HG02623 (cell line): ENCODE measurements at regions not wholly inside any gene's neighbourhood (a gene's known extent, or its start where the extent isn't known, plus 50 kb on each side); places are given as distances from the start of the nearest gene placed in this dataset.

ENCODE experiments used
- ATAC-seq: cut with Tn5 transposase; IDR thresholded peaks from one replicate; pipeline ENCODE4 v1.9.1; 2021; ENCODE audit warnings: moderate library complexity; ENCODE audit not compliant: unreplicated experiment

DNA sequence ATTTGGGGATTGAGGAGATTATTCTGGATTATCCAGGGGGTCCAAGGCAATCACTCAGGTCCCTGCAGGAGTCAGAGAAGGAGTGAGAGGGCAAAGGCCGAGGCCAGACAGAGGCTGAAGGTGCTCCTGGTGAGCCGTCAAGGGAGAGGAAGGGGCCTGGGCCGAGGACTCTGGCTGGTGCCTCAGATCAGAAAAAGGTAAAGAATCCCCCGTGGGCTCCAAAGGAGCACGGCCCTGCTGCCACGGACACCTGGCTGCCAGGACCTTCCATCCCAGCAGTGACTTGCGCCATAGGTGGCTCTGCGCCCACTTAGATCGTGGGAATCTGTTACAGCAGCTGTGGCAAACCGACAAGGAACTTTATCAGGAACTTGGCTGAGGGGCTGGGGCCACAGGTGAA, 374.8 kb upstream of the MYT1L start:
- no peak for ATAC-seq

DNA sequence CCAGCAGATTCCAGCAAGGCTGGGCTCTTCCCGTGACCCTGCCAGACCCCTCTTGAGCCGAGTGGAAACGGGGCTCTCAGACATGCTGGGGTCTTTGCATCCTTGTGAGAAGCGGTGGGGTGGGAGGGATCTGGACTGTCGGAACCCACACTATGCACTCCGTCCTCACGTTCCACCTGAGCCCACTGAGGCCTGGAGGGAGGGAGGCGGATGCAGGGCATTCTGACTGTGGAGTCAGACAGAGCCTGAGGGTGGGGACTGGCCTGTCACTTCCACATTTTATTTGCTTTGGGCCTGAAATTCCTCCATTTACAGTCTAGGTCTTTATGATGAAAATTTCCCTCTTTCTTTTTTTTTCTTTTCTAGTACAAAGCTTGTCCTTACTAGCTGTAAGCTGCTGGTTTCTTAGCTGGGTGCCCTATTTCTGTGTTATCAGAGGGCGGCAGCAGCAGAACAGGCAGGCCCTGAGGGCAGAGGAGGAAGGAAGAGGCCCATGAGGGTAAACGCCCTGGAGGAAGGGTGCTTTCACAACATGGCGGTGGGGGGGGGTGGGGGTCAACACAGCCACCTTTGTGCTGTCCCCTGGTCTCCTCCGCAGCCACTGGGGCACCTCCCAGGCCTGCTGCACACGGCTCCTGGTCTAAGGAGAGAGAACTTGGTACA, 373.5 kb upstream of the MYT1L start:
- ATAC-seq, result no peak

DNA sequence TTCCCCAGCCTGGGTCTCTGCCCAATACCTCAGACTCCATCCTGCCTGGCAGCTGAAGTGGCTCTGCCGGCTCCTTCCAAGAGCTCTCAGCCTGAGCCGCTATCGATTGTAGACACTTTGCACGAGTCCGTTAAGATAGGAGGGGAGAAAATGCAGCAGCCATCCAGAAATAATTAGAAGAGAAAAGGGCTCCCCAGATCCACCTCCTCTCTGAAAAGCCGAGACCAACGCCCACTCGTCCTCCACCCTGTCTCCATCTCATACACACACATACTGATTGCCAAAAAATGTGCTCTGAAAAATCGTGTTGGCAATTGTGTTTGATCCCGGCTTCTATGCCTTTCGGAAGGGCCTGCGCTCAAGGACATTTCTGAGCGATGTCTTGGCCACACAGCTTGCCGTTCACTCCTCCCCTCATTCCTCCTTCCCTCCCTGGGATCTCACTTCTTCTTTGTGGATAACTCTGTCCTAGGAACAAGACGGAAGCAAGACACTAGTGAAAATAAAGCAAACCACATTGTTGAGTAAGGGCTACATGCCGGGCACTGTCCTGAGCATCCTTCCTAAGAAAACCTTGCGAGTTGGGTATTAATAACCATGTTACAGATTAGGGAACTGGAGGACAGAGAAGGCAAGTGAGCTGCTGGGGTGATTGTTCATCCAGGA, 372.8 kb upstream of the MYT1L start:
- ATAC-seq, result no peak

DNA sequence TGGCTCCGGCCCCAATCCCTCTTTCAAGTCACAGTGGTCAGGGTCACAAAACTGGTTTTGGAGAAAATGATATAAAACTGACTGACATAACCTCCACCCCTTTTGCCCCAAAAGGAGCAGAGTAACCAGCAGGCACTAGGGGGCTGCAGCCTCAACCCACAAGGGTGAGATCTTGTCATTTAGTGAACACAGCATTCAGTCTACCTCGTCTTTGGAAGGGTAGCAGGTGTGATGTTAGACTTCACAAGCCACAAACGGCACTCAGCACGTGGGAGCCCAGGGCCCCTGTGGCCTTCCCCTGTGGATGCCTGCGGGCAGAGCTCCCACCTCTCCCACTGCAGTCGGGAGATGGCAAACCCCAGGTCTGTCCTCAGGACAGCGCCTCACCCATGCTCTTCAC, 372.1 kb upstream of the MYT1L start:
- no peak for ATAC-seq

DNA sequence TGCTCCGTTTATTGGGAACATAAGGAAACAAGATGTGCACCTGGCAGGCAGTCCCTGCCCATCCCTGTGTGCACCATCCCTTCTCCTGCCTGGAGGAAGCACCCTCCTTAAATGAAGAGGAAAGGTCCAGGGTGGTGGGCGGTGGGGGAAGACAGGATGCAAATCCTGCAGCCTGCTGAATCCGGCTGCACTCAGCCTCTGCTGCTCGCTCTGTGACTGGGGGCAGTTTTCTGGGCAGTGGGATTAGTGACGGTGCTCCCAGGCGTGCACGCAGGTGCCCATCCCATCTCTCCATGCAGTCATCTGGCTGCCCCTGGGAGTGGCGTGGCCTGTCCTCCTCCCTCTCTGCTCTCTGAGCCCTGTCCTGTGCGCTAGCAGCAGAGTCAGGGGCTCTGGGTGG, 371.3 kb upstream of the MYT1L start:
- no peak for ATAC-seq

DNA sequence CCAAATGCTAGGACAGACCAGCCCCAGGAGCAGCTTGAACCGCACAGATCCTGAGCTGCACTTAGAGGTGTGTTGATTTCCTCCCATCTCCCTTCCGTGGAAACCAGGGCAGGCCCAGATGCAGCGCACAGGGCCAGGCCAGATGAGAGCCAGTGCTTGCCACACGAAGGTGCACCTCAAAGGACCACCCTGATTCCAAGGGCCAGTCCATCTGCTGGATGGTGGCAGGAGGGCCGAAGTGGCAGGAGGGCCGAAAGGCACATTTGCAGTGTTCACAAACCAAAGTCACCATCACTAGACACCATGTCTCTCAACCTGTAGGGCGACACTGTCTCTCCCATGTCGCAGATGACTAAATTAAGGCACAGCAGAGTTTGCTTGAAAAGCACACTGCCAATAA, 370.7 kb upstream of the MYT1L start:
- no peak for ATAC-seq

DNA sequence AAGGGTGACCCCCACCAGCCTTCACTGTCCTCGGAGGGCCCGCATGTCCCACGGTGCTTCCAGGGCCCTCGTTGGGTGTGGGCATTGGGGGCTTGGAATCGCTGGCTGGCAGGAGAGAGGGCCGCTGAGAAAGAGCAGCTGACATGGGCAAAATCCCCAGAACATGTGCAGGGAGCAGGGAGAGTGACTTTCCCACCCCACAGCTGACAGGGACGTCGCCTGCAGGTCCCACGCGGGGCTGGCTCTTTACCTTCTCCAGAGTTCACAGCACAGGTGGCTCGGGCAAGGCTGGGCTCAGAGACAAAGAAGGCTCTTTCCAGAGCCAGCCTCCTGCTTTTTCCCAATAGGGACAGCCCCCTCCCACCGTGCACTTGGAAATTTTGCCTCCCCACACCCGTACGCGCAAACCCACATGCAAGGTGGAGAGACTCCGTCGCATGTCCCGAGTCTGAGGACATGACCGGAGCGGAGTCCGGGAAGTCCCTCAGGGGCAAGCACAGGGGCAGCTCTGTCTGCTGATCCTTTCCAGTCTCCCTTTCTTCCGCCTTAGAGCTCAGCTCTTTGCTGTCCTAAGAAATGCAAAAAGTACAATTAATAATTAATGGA, 370.2 kb upstream of the MYT1L start:
- ATAC-seq, result no peak

DNA sequence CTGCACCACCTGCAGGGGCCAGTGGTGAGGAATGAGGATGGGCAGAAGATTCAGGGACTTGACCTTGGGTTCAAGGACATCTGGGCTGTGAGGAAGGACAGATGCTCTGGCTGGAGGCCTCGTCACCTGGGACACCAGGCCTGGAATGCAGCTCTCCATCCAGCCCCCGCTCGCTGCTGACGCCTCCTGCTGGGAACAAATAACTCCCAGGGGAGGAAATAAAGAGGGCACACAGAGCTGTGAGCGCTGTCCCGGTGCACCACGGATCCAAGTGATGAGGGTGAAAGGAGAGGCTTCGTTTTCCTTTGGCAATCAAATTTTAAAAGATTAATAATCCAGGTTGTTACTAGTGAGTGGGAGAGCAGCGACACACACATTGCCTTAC, 368.0 kb upstream of the MYT1L start:
- no peak for ATAC-seq

DNA sequence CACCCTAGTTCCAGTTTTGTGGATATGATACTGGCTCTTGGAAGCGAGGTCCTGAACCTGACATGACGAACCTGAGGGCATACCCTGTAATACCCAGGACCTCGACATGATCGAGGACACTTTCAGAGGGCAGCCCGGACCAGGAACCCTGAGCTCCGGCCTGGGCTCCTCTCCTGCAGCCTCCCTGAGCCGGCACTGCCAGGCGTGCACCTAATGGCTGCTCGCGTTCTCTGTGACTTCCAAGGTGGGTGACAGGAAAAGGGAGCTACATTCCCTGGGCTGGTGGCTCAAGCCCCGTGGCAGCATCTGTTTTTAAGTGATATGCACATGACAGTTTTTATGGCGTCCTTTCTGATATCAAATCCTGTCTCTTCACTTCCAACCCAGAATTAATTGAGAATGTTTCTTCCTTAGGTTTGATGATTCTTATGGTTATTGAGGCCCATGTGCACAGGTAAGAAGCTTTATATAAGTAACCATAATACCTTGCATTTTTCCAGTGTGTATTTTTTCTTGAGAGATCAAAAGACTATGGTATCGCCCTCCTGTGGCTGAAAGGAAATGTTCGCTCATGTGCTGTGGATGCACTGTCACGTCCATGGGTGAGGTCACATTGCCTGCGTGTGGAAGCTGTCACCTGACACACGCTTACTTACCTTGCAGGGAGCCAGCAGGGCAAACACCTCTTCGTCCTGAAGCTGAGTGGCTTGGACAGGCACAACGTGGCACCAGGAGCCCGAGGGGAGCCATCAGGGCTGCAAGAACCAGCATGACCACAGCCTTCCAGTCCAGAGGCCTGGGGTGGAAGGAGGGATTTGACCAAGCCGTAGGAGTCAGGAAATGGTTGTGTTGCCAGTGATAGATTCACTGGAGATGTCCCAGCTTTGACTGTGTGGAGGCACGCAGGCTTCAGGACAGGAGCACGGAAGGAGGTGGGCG, 367.4 kb upstream of the MYT1L start:
- no peak for ATAC-seq

DNA sequence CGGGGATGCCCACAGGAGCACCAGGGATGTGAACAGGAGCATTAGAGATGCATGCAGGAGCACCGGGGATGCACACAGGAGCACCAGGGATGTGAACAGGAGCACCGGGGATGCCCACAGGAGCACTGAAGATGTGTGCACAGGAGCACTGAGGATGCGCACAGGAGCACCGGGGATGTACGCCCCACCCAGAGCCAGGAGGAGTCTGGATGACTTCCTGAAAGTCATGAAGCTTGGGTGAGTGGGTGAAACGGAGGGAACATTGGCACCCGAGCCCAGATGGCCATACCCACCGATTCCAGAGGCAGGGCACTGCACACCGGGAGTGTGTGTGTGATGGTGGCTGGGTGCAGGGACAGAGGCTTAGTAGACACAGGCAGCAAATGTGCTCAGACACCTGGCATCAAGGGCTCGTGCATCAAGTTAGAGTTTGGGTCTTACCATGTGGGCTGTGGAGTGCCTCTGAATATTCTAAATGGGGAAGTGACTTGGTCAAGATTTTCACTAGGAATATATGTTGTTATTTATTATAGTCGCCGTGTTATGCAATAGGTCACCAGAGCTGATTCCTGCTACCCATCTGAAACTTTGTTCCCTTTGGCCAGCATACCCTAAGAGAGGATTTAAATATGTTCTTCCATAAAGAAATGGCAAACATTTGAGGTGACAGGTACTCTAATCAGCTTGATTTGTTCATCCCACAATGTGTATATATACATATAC, 365.8 kb upstream of the MYT1L start:
- no peak for ATAC-seq

DNA sequence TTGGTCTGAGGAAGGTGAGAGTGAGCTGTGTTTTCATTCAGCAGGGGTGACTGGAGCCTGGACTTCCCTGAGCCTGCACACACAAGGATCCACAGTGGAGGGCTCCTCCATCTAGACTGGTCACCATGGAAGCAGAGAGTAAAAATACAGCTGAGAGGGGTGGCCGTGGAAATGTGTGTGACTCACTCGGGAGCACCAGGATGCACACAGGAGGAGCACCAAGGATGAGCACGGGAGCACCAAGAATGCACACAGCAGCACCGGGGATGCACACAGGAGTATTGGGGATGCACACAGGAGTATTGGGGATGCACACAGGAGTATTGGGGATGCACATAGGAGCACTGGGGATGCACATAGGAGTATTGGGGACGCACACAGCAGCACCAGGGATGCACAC, 365.2 kb upstream of the MYT1L start:
- ATAC-seq, result no peak

DNA sequence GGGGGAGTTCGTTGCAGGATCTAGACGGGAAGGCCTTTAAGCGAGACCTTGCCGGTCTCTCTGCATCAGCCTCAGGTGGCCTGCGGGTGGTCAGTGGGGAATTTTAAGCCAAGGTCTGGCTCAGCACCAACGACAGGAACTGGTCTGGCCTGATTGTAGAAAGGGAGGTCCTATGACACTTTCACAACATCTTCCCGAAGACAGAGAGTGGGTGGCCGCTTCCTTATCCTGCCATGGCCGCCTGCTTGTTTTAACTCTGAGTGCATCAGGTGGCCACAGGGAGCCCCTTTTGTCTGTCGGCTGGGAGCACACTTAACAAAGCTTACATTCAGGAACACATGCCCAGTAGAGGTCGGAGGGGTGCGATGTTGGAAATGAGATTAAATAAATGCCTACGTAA, 363.7 kb upstream of the MYT1L start:
- ATAC-seq, result no peak

DNA sequence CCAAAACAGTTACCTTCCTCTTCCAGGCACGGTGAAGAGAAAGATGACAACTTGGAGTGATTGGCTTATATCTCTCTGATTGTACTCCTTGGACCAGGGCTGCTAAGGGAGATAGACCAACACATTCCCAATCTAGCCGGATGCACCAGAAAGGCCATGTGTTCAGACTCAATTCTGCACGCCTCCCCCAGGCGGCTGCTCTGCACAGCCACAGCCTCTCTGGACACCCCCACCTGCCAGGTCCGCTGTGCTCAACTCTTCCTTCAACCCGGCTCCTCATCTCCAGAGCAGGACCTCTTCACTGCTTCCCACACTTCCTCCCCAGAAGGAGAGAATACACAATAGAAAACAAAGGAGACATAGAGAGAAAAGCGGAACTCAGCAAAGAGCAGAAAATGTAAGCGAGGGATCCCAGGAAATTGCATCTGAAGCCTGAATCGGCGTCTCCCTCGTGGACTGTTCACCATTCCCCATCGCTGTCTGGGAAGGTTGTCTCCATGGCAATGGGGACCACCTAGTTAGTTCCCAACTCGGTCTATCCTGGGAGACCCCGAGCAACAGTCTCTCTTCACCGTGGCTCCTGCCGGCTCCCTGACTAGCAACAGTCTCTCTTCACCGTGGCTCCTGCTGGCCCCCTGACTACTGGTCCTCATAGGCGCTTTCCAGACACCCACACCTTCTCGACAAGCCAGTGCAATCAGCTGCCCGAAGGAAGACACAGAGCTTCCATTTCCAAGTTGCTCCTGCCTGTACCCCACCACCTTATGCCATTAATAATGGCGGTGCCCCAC, 361.7 kb upstream of the MYT1L start:
- no peak for ATAC-seq

DNA sequence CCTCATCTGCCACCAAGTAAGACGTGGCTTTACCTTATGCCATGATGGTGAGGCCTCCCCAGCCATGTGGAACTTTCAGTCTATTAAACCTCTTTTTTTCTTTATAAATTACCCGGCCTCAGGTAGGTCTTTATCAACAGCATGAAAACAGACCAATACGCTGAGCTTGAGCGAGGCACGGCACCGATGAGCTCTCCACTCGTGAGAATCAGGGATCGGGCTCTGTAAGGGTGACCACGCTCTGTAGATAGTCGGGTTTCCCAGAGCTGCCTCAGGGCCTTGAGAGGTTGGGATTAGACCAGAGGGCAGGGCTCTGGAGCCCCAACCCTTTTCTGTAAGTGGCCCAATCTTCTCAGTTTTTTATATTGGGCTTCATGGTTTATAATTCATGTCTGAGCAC, 360.3 kb upstream of the MYT1L start:
- no peak for ATAC-seq

DNA sequence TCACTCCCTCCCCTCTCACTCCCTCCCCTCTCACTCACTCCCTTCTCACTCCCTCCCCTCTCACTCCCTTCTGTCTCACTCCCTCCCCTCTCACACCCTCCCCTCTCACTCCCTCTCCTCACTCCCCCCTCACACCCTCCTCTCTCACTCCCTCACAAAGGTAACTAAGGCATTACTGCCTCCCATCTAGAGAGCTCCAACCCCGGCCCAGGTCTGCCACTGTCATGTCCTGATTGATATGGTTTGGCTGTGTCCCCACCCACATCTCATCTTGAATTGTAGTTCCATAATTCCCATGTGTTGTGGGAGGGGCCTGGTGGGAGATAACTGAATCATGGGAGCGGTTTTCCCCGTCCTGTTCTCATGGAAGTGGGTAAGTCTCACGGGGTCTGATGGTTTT, 359.9 kb upstream of the MYT1L start:
- no peak for ATAC-seq

DNA sequence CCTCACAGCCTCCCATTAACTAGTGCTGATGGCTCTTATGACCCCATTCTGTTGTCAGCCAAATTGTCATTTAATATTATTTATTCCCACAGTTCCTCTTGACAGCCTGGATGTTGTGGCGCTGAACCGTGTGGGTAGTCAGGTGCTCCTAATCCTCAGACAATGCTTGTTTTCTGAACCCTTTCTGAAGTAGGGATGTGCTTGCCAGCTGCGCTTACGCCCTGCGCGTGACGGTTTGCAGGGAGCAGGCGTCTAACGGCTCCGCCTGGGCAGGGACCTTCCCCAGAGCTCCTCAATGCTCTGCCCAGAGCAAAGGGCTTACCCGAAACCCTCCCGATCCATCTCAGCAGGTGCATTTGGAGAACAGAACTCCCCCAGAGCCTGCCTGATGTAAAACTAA, 358.2 kb upstream of the MYT1L start:
- ATAC-seq, result no peak

DNA sequence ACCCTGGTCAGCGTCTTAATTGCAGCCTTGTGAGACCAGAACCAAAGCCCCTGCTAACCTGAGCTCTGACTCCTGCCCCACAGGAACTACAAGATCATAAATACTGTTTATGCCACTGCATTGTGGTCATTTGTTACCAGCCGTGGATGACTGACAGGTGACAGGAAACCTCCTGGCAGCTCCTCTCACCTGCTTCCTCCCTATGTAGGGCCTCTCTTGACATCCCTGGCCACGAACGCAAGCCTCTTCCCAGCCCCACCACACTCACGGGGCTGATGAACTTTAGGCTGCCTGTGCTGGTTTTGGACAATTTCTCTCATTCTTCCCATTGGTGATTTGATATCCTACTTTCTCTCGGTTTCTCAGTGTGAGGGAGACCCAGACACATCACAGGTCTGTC, 357.2 kb upstream of the MYT1L start:
- ATAC-seq, result no peak

DNA sequence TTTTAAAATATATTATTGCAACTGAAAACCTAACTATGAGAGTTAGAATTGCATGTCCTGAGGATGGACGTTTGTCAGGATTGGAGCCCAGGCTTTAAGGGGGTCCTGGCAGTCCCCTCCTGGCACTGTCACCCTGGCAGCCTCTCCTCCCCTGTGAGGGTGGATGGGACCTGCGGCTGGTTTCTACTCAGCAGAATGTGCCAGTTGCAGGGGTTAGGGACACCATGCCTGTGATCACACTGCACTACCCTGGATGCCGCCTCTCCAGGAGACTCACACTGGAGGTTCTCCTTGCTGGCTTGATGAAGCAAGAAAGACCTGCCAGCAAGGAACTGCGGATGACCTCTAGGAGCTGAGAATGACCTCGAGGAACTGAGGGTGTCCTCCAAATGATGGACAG, 356.7 kb upstream of the MYT1L start:
- no peak for ATAC-seq

DNA sequence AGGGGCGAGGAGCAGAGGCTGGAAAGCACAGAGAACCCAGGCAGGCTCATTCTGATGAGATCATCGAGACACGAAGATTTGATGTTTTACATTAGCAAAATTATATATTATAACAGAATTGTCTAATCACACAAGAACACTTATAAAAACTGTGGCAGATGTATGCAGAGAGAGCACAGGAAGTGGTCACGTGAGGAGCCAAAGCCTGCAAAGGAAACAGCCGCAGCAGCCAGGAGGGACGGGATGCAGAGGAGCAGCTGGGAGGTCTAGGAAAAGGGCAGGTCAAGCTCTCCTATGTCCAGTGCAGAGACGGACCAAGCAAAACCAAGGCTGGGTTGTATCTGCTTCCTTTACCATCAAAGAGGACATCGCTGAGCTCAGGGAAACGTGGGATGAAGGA, 355.1 kb upstream of the MYT1L start:
- no peak for ATAC-seq

DNA sequence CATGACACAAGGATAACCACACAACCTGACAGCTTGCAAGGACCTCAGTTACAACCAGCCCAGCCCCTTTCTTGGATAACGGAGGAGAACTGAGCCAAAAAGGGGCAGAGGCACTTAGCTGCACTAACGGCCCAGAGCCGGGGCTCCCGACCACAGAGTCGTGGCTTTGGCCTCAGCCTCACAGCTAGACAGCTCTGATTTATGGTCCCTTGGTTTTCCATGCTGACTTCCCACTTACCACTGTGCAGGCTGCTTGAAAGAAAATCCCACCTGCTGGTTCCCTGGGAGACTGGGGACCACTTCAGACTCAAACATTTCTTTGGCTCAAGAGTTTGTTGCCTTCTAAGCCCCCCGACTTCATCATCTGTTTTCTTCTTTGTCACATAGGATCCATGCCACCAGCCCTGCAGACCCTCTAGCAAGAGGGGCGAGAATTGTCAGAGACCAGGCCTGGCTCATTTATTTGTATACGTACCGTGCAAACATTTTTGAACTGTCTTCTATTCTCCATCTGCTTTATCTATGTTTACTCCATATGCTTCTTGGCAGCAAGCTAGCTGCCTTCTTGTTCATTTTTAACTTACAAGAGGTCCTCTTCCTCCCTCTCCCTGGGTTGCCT, 352.6 kb upstream of the MYT1L start:
- ATAC-seq, result no peak
